GM23338 (cell line): ENCODE measurements at regions not wholly inside any gene's neighbourhood (a gene's known extent, or its start where the extent isn't known, plus 50 kb on each side); places are given as distances from the start of the nearest gene placed in this dataset.
A peak's percentile ranks its signal among the peaks of the same experiment; 100 is the strongest.

Experiments
- ATAC-seq: fragments of 200-7000 bp; cut with Tn5 transposase; 3 replicates; pipeline ENCODE4 v1.9.1; 2020
- DNase-seq: peaks from one replicate; pipeline ENCODE4 v3.0.0-alpha.2; 2015; ENCODE audit warnings: low spot score
- H2AFZ ChIP-seq: fragments of 200-600 bp; sonication (generic); 2 replicates; pipeline ENCODE4 v1.8.0; 2016; ENCODE audit warnings: antibody characterized with exemption, mild to moderate bottlenecking, moderate library complexity
- H3F3A ChIP-seq: fragments of 200-600 bp; sonication (generic); replicated peaks from 2 replicates; pipeline ENCODE4 v1.8.0; 2017; ENCODE audit warnings: antibody characterized with exemption, mixed run types, low read depth
- H3K27ac ChIP-seq: fragments of 200-600 bp; sonication (generic); 2 replicates; pipeline ENCODE4 v1.6.1; 2016; ENCODE audit warnings: low read depth
- H3K27me3 ChIP-seq: fragments of 200-600 bp; sonication (generic); 2 replicates; pipeline ENCODE4 v1.8.0; 2016; ENCODE audit warnings: mild to moderate bottlenecking, mixed run types, moderate library complexity; ENCODE audit not compliant: insufficient read depth
- H3K36me3 ChIP-seq: fragments of 200-600 bp; sonication (generic); 2 replicates; pipeline ENCODE4 v1.8.0; 2016; ENCODE audit warnings: mild to moderate bottlenecking; ENCODE audit not compliant: insufficient read depth
- H3K4me1 ChIP-seq: fragments of 200-600 bp; sonication (generic); 2 replicates; pipeline ENCODE4 v1.8.0; 2016; ENCODE audit warnings: mild to moderate bottlenecking, moderate library complexity; ENCODE audit not compliant: insufficient read depth
- H3K4me2 ChIP-seq: fragments of 200-600 bp; sonication (generic); 2 replicates; pipeline ENCODE4 v1.7.1; 2017; ENCODE audit warnings: mixed run types
- H3K4me3 ChIP-seq: fragments of 200-600 bp; sonication (generic); 2 replicates; pipeline ENCODE4 v1.6.1; 2016; ENCODE audit warnings: mixed run types
- H3K79me2 ChIP-seq: fragments of 200-600 bp; sonication (generic); replicated peaks from 2 replicates; pipeline ENCODE4 v1.8.0; 2017; ENCODE audit warnings: mild to moderate bottlenecking; ENCODE audit not compliant: insufficient read depth
- H3K9me2 ChIP-seq: fragments of 200-600 bp; sonication (generic); 2 replicates; pipeline ENCODE4 v1.8.0; 2017; ENCODE audit not compliant: insufficient read depth
- H4K20me1 ChIP-seq: fragments of 200-600 bp; sonication (generic); replicated peaks from 2 replicates; pipeline ENCODE4 v1.8.0; 2017; ENCODE audit warnings: mild to moderate bottlenecking; ENCODE audit not compliant: insufficient read depth
- H3K27ac Mint-ChIP-seq: 2 replicates; pipeline ENCODE4 v1.8.0; 2020; ENCODE audit warnings: inconsistent platforms, mild to moderate bottlenecking, moderate library complexity, mixed read lengths
- H3K27me3 Mint-ChIP-seq: 3 replicates; pipeline ENCODE4 v1.8.0; 2022; ENCODE audit warnings: low read depth, mild to moderate bottlenecking, moderate library complexity, mixed read lengths, inconsistent platforms; ENCODE audit not compliant: insufficient read depth, poor library complexity
- H3K36me3 Mint-ChIP-seq: 3 replicates; pipeline ENCODE4 v1.8.0; 2021; ENCODE audit warnings: low read depth, mild to moderate bottlenecking, inconsistent platforms, moderate library complexity, mixed read lengths
- H3K4me1 Mint-ChIP-seq: 3 replicates; pipeline ENCODE4 v1.8.0; 2020; ENCODE audit warnings: mild to moderate bottlenecking, inconsistent platforms, mixed read lengths
- H3K4me3 Mint-ChIP-seq: 3 replicates; pipeline ENCODE4 v1.8.0; 2021; ENCODE audit warnings: moderate library complexity, mild to moderate bottlenecking, inconsistent platforms, mixed read lengths
- H3K9me3 Mint-ChIP-seq: 3 replicates; pipeline ENCODE4 v1.8.0; 2020; ENCODE audit warnings: moderate library complexity, mild to moderate bottlenecking, inconsistent platforms, mixed read lengths
- CREB1 ChIP-seq: fragments of 250-450 bp; sonication (Bioruptor Pico); IDR thresholded peaks from 2 replicates; pipeline ENCODE4 v1.5.0; 2020; ENCODE audit warnings: low read depth, mild to moderate bottlenecking, moderate library complexity
- ETS1 ChIP-seq: IDR thresholded peaks from 2 replicates; pipeline ENCODE4 v1.6.1; 2016; ENCODE audit warnings: antibody characterized with exemption
- JUNB ChIP-seq: IDR thresholded peaks from one replicate; pipeline ENCODE4 v1.6.1; 2016; ENCODE audit warnings: antibody characterized with exemption; ENCODE audit not compliant: unreplicated experiment
- NANOG ChIP-seq: IDR thresholded peaks from 2 replicates; pipeline ENCODE4 v1.6.1; 2016; ENCODE audit warnings: antibody characterized with exemption, borderline replicate concordance
- POLR2AphosphoS5 ChIP-seq: IDR thresholded peaks from 2 replicates; pipeline ENCODE4 v1.6.1; 2016; ENCODE audit warnings: antibody characterized with exemption, low read depth
- STAT1 ChIP-seq: IDR thresholded peaks from one replicate; pipeline ENCODE4 v1.6.1; 2016; ENCODE audit warnings: antibody characterized with exemption; ENCODE audit not compliant: unreplicated experiment
- ZNF114 ChIP-seq: fragments of 250-450 bp; sonication (Bioruptor Pico); IDR thresholded peaks from 2 replicates; pipeline ENCODE4 v1.5.0; 2020; ENCODE audit warnings: mild to moderate bottlenecking, moderate library complexity
- ZNF331 ChIP-seq: fragments of 250-450 bp; sonication (Bioruptor Pico); IDR thresholded peaks from 2 replicates; pipeline ENCODE4 v1.5.0; 2020; ENCODE audit warnings: low read depth, mild to moderate bottlenecking, moderate library complexity
- TF ChIP-seq, protein P1 (sequence below): fragments of 250-450 bp; sonication (Bioruptor Pico); IDR thresholded peaks from 2 replicates; pipeline ENCODE4 v1.5.0; 2020; ENCODE audit warnings: mild to moderate bottlenecking, moderate library complexity

- TF ChIP-seq, protein P1, sequence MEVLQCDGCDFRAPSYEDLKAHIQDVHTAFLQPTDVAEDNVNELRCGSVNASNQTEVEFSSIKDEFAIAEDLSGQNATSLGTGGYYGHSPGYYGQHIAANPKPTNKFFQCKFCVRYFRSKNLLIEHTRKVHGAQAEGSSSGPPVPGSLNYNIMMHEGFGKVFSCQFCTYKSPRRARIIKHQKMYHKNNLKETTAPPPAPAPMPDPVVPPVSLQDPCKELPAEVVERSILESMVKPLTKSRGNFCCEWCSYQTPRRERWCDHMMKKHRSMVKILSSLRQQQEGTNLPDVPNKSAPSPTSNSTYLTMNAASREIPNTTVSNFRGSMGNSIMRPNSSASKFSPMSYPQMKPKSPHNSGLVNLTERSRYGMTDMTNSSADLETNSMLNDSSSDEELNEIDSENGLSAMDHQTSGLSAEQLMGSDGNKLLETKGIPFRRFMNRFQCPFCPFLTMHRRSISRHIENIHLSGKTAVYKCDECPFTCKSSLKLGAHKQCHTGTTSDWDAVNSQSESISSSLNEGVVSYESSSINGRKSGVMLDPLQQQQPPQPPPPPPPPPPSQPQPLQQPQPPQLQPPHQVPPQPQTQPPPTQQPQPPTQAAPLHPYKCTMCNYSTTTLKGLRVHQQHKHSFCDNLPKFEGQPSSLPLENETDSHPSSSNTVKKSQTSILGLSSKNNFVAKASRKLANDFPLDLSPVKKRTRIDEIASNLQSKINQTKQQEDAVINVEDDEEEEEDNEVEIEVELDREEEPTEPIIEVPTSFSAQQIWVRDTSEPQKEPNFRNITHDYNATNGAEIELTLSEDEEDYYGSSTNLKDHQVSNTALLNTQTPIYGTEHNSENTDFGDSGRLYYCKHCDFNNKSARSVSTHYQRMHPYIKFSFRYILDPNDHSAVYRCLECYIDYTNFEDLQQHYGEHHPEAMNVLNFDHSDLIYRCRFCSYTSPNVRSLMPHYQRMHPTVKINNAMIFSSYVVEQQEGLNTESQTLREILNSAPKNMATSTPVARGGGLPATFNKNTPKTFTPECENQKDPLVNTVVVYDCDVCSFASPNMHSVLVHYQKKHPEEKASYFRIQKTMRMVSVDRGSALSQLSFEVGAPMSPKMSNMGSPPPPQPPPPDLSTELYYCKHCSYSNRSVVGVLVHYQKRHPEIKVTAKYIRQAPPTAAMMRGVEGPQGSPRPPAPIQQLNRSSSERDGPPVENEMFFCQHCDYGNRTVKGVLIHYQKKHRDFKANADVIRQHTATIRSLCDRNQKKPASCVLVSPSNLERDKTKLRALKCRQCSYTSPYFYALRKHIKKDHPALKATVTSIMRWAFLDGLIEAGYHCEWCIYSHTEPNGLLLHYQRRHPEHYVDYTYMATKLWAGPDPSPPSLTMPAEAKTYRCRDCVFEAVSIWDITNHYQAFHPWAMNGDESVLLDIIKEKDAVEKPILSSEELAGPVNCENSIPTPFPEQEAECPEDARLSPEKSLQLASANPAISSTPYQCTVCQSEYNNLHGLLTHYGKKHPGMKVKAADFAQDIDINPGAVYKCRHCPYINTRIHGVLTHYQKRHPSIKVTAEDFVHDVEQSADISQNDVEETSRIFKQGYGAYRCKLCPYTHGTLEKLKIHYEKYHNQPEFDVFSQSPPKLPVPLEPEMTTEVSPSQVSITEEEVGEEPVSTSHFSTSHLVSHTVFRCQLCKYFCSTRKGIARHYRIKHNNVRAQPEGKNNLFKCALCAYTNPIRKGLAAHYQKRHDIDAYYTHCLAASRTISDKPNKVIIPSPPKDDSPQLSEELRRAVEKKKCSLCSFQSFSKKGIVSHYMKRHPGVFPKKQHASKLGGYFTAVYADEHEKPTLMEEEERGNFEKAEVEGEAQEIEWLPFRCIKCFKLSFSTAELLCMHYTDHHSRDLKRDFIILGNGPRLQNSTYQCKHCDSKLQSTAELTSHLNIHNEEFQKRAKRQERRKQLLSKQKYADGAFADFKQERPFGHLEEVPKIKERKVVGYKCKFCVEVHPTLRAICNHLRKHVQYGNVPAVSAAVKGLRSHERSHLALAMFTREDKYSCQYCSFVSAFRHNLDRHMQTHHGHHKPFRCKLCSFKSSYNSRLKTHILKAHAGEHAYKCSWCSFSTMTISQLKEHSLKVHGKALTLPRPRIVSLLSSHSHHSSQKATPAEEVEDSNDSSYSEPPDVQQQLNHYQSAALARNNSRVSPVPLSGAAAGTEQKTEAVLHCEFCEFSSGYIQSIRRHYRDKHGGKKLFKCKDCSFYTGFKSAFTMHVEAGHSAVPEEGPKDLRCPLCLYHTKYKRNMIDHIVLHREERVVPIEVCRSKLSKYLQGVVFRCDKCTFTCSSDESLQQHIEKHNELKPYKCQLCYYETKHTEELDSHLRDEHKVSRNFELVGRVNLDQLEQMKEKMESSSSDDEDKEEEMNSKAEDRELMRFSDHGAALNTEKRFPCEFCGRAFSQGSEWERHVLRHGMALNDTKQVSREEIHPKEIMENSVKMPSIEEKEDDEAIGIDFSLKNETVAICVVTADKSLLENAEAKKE (CRISPR knock-in tag), result no peak
- no peak for TF ChIP-seq POLR2AphosphoS5
- no peak for TF ChIP-seq NANOG
- TF ChIP-seq STAT1, result no peak
These were observed 541.0 kb upstream of the PCDH9 start (continued) for GRCh38 chr13:67771106-67771505.

DNA sequence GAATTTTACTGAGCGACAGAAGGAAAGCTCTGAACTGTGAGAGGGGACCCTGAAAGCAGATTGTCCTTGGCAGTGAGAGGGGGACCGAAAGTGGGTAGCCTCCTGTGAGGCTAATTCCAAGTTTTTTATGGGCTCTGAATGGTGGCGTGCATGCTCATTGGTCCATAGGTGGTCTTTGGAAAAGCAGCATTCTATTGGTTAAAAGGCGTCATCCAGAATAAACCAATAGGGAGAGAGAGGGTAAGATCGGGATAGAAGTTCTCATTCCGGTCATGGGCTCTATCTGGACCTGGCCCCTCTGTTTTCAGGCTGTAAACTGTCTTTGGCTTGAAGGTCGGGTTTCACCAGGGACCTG is 539.8 kb upstream of the PCDH9 start:
- Histone ChIP-seq H3K27ac (no peak overlapping the region), H3K36me3 (no peaks in the 10 kb centered on the region), H3K4me2 (no peak overlapping the region), H3K4me3 (no peak overlapping the region), H3K9me2 (no peaks in the 10 kb centered on the region), H4K20me1 (no peaks in the 10 kb centered on the region), H3K4me1 (no peaks in the 10 kb centered on the region), H2AFZ (peak overlapping the region; percentile 79; the same call in 1 of the 2 replicates), H3K27me3 (no peaks in the 10 kb centered on the region), H3F3A (no peaks in the 10 kb centered on the region), H3K79me2 (no peaks in the 10 kb centered on the region)
- Mint-ChIP-seq H3K4me1 (no peaks in the 10 kb centered on the region), H3K4me3 (no peak overlapping the region), H3K27ac (no peak overlapping the region), H3K27me3 (no peaks in the 10 kb centered on the region), H3K9me3 (peaks cover 22% of the 10 kb centered on the region), H3K36me3 (peaks cover 7% of the 10 kb centered on the region; the same call in 2 of the 3 replicates)
- ATAC-seq, result no peak
- no peak for DNase-seq
- no peak for TF ChIP-seq STAT1
- TF ChIP-seq NANOG, result no peak
- no peak for TF ChIP-seq ZNF114 (CRISPR knock-in tag)
- no peak for TF ChIP-seq ZNF331 (CRISPR knock-in tag)
- no peak for TF ChIP-seq CREB1 (CRISPR knock-in tag)
- TF ChIP-seq, protein P1 (CRISPR knock-in tag), result no peak
- TF ChIP-seq ETS1, result no peak
- no peak for TF ChIP-seq JUNB
